Smooth muscle cell (in vitro differentiated cells): ENCODE measurements at regions not wholly inside any gene's neighbourhood (a gene's known extent, or its start where the extent isn't known, plus 50 kb on each side); places are given as distances from the start of the nearest gene placed in this dataset.

Experiments
- DNase-seq: peaks from one replicate; lab custom pipeline; 2025; ENCODE audit not compliant: unreplicated experiment; lab: John Stamatoyannopoulos, UW
- H2AFZ ChIP-seq: fragments of 200-600 bp; sonication (generic); 2 replicates; pipeline ENCODE4 v1.6.0; 2016; ENCODE audit warnings: antibody characterized with exemption, low read depth, mild to moderate bottlenecking
- H3F3A ChIP-seq: fragments of 200-600 bp; sonication (generic); 2 replicates; pipeline ENCODE4 v1.6.0; 2017; ENCODE audit warnings: antibody characterized with exemption, low read depth
- H3K27ac ChIP-seq: fragments of 200-600 bp; sonication (generic); 2 replicates; pipeline ENCODE4 v1.5.1; 2016; ENCODE audit warnings: low read depth, mild to moderate bottlenecking
- H3K27me3 ChIP-seq: fragments of 200-600 bp; sonication (generic); 2 replicates; pipeline ENCODE4 v1.6.1; 2016; ENCODE audit warnings: low read depth, mild to moderate bottlenecking
- H3K36me3 ChIP-seq: fragments of 200-600 bp; sonication (generic); 2 replicates; pipeline ENCODE4 v1.5.1; 2016; ENCODE audit warnings: low read depth
- H3K4me1 ChIP-seq: fragments of 200-600 bp; sonication (generic); 2 replicates; pipeline ENCODE4 v1.5.1; 2016; ENCODE audit warnings: low read depth
- H3K4me2 ChIP-seq: fragments of 200-600 bp; sonication (generic); 2 replicates; pipeline ENCODE4 v1.6.0; 2016; ENCODE audit warnings: mild to moderate bottlenecking
- H3K4me3 ChIP-seq: fragments of 200-600 bp; sonication (generic); 2 replicates; pipeline ENCODE4 v1.5.1; 2016; ENCODE audit warnings: mild to moderate bottlenecking
- H3K79me2 ChIP-seq: fragments of 200-600 bp; sonication (generic); 2 replicates; pipeline ENCODE4 v1.6.0; 2016; ENCODE audit warnings: low read depth, mild to moderate bottlenecking
- H3K9ac ChIP-seq: fragments of 200-600 bp; sonication (generic); 2 replicates; pipeline ENCODE4 v1.6.0; 2016; ENCODE audit warnings: low read depth
- H3K9me3 ChIP-seq: fragments of 200-600 bp; sonication (generic); replicated peaks from 2 replicates; pipeline ENCODE4 v1.5.1; 2016; ENCODE audit warnings: low read depth
- H4K20me1 ChIP-seq: fragments of 200-600 bp; sonication (generic); 2 replicates; pipeline ENCODE4 v1.6.0; 2016; ENCODE audit warnings: low read depth
- WGBS: methylation state at CpG from one replicate; pipeline ENCODE4 v1.1.7; 2016; ENCODE audit warnings: low lambda C conversion rate; 5-methylcytosine and 5-hydroxymethylcytosine counted together
- TF ChIP-seq, protein P1 (sequence below): fragments of 200-600 bp; sonication (generic); IDR thresholded peaks from 2 replicates; pipeline ENCODE4 v1.5.1; 2017; ENCODE audit warnings: borderline replicate concordance, mild to moderate bottlenecking, antibody characterized with exemption; ENCODE audit not compliant: insufficient read depth, poor library complexity, severe bottlenecking

DNA sequence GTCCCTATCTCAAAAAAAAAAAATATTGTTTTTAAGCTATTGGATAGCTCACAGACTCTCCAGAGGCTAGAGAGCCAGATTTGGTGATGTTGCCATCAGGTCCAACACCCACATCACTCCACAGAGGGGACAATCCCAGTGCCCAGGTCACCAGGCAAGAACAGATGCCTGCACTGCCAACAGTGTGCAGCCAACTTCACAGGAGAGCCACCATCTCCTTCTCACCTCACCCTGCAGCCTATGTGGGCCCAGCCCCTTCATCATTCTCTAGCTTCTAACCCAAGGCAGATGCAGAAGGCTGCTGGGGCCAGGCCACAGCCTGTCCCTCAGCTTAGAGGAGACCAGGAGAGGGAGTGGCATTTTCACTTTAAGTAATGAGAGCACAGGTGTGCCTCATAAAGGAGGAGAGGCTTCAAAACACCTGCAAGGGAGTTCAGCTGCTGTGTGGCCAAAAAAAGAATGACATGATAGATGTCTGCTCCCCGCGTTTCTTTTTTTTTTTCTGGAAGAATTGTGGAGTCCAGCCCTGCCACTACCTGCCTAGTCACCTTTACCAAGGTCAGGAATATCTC, 98.0 kb upstream of the ZSWIM2 start:
- Histone ChIP-seq H2AFZ (no peak overlapping the region), H3F3A (no peaks in the 10 kb centered on the region), H3K9me3 (no peaks in the 10 kb centered on the region), H3K27me3 (no peaks in the 10 kb centered on the region), H3K4me2 (no peak overlapping the region), H4K20me1 (no peaks in the 10 kb centered on the region), H3K27ac (no peak overlapping the region), H3K9ac (no peak overlapping the region), H3K4me1 (no peaks in the 10 kb centered on the region), H3K36me3 (no peaks in the 10 kb centered on the region), H3K4me3 (no peak overlapping the region), H3K79me2 (no peaks in the 10 kb centered on the region)
- 96% methylated on average over 2 of the region's 2 CpGs for WGBS
- DNase-seq, result no peak
- TF ChIP-seq, protein P1, sequence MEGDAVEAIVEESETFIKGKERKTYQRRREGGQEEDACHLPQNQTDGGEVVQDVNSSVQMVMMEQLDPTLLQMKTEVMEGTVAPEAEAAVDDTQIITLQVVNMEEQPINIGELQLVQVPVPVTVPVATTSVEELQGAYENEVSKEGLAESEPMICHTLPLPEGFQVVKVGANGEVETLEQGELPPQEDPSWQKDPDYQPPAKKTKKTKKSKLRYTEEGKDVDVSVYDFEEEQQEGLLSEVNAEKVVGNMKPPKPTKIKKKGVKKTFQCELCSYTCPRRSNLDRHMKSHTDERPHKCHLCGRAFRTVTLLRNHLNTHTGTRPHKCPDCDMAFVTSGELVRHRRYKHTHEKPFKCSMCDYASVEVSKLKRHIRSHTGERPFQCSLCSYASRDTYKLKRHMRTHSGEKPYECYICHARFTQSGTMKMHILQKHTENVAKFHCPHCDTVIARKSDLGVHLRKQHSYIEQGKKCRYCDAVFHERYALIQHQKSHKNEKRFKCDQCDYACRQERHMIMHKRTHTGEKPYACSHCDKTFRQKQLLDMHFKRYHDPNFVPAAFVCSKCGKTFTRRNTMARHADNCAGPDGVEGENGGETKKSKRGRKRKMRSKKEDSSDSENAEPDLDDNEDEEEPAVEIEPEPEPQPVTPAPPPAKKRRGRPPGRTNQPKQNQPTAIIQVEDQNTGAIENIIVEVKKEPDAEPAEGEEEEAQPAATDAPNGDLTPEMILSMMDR, result no peak

DNA sequence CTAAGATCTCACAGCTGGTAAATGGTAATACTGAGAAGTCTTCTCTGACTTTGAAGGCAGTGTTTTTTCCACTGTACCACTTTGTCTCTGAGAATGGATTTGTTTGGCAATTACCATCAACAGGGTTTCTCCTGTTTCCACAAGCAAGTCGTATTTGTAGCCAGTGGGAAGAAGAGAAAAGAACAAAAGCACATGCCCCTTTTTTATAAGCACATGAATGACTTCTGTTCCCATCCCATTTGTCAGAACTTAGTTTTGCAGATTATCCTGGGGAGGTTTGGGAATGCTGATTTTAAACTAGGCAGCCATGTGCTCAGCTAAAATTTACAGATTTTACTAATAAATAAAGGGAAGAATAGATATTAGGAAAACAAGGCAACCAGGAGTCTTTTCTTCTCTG, 92.9 kb upstream of the ZSWIM2 start:
- 68% methylated on average over 1 of the region's 1 CpG for WGBS
- Histone ChIP-seq H2AFZ (no peak overlapping the region), H4K20me1 (no peaks in the 10 kb centered on the region), H3K79me2 (no peaks in the 10 kb centered on the region), H3K27ac (no peak overlapping the region), H3K36me3 (no peaks in the 10 kb centered on the region), H3K9ac (no peak overlapping the region), H3K9me3 (no peaks in the 10 kb centered on the region), H3K4me3 (no peak overlapping the region), H3F3A (no peaks in the 10 kb centered on the region), H3K4me1 (no peaks in the 10 kb centered on the region), H3K27me3 (no peaks in the 10 kb centered on the region), H3K4me2 (no peak overlapping the region)
- no peak for DNase-seq
- TF ChIP-seq, protein P1, result no peak

DNA sequence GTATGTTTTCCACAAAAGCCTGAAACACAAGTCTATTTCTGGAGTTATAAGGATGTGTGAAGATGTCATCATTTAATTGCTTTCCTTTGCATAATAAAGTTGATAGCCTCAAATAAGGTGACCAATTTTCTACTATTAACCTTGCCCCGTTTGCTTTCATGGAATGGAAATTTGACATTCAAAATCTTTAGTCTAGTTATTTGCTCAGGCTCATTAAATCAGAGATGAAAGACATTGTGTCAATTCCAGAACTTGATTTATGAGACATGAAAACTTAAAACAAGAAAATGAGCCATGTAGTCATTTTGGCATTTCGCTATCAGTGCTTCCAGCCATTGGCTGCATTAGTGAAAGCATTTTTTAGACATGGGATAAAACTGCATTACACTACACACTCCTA, 91.5 kb upstream of the ZSWIM2 start:
- H3K27me3 ChIP-seq, result no peaks in the 10 kb centered on the region
- H3K4me3 ChIP-seq, result no peak overlapping the region
- no peaks in the 10 kb centered on the region for H3K79me2 ChIP-seq
- H3K9ac ChIP-seq, result no peak overlapping the region
- no peaks in the 10 kb centered on the region for H3K9me3 ChIP-seq
- no peak overlapping the region for H2AFZ ChIP-seq
- H3K4me1 ChIP-seq, result no peaks in the 10 kb centered on the region
- no peaks in the 10 kb centered on the region for H4K20me1 ChIP-seq
- no peak for DNase-seq
- H3F3A ChIP-seq, result no peaks in the 10 kb centered on the region
- TF ChIP-seq, protein P1, result no peak
- 69% methylated on average over 2 of the region's 2 CpGs for WGBS
- no peak overlapping the region for H3K27ac ChIP-seq
- no peaks in the 10 kb centered on the region for H3K36me3 ChIP-seq
- no peak overlapping the region for H3K4me2 ChIP-seq

DNA sequence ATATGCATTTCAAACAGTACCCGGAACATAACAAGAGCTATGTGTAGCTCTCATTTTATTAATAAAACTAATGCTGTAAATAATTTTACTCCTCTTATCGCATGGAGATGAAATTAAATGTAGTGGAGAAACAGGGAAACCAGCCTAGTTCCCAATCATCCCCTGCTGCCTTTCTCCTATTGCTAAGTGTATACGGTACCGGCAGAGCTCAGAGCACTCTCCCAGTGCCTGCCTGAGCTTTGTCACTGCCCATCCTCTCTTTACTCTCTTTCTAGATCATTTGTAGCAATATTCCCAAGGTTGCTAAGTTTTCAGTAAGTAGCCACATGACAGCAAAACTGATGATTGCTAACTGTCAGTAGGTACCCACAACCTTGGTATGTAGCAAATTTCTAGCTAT, 85.5 kb upstream of the ZSWIM2 start:
- H3K4me1 ChIP-seq, result no peaks in the 10 kb centered on the region
- no peaks in the 10 kb centered on the region for H3K79me2 ChIP-seq
- H3K4me3 ChIP-seq, result no peak overlapping the region
- TF ChIP-seq, protein P1, result no peak
- H3K27ac ChIP-seq, result no peak overlapping the region
- no peak overlapping the region for H2AFZ ChIP-seq
- H4K20me1 ChIP-seq, result no peaks in the 10 kb centered on the region
- H3K9ac ChIP-seq, result no peak overlapping the region
- no peaks in the 10 kb centered on the region for H3F3A ChIP-seq
- H3K4me2 ChIP-seq, result no peak overlapping the region
- DNase-seq, result no peak
- H3K27me3 ChIP-seq, result no peaks in the 10 kb centered on the region
- WGBS, result 79% methylated on average over 4 of the region's 4 CpGs
- H3K9me3 ChIP-seq, result no peaks in the 10 kb centered on the region
- H3K36me3 ChIP-seq, result no peaks in the 10 kb centered on the region
